ENCODE measurements at regions not wholly inside any gene's neighbourhood (a gene's known extent, or its start where the extent isn't known, plus 50 kb on each side); places are given as distances from the start of the nearest gene placed in this dataset.

GRCh38 chr7:14974688-14975087 lies 72.1 kb upstream of the DGKB start:
- TF ChIP-seq EZH2 (IDR thresholded peaks at IDR 0.05; ENCODE audit: low read length, unreplicated experiment) (no peak), CTCF (conservative IDR thresholded peaks at IDR 0.05; ENCODE audit: low read depth, low read length) (no peak)
